HCT116 (cell line): ENCODE measurements at regions not wholly inside any gene's neighbourhood (a gene's known extent, or its start where the extent isn't known, plus 50 kb on each side); places are given as distances from the start of the nearest gene placed in this dataset.

Experiments
- ATAC-seq: fragments of 200-7000 bp; cut with Tn5 transposase; 2 replicates; pipeline ENCODE4 v1.9.1; 2020; ENCODE audit warnings: mild to moderate bottlenecking, moderate library complexity
- BruUV-seq: library from RNA; stranded (reverse); fragments of 400-500 nt; replicated peaks from 2 replicates; lab custom pipeline; 2021; lab: Mats Ljungman, UMichigan
- CTCF ChIA-PET: fragments of 300-600 bp; sonication (Branson Sonifier 250); formaldehyde crosslinking; loops from one replicate; lab custom pipeline; 2021; ENCODE audit warnings: antibody characterized with exemption; lab: Charles Lee
- POLR2A ChIA-PET: fragments of 300-600, 350-600 bp; sonication (Branson Sonifier 250); formaldehyde crosslinking; loops from one replicate; lab custom pipeline; 2021; ENCODE audit warnings: antibody characterized with exemption; lab: Charles Lee
- RAD21 ChIA-PET, 2 experiments: fragments of 300-600 bp; sonication (Branson Sonifier 250); formaldehyde crosslinking; loops; one replicate each; lab custom pipeline; 2023; ENCODE audit warnings: low total read pairs in 2 of 2; ENCODE audit not compliant: uncharacterized antibody in 2 of 2, unreplicated experiment in 2 of 2, low non-redundant PET in 1 of 2; lab: Charles Lee
- DNase-seq: peaks from one replicate; pipeline ENCODE4 v3.0.0-alpha.2; 2010; ENCODE audit warnings: low read depth, low spot score
- H2AFZ ChIP-seq: fragments of 200-600 bp; shearing (Covaris generic), sonication (generic); 2 replicates; pipeline ENCODE4 v1.6.1; 2017; ENCODE audit warnings: low read depth, mixed run types, mixed read lengths, antibody characterized with exemption, low read length; ENCODE audit not compliant: poor library complexity, severe bottlenecking
- H3K27ac ChIP-seq: 2 replicates; pipeline ENCODE4 v1.5.1; 2012; ENCODE audit warnings: low read depth, low read length
- H3K27me3 ChIP-seq: fragments of 200-600 bp; sonication (generic); 2 replicates; pipeline ENCODE4 v1.6.1; 2016; ENCODE audit warnings: mixed run types, low read length, mixed read lengths; ENCODE audit not compliant: insufficient read depth
- H3K36me3 ChIP-seq, 2 experiments: fragments of 200-500 bp in 1 of 2; fragments of 200-600 bp in 1 of 2; sonication (Bioruptor generic) in 1 of 2; sonication (generic) in 1 of 2; 2 replicates each; pipeline versions ENCODE4 v1.5.1 to v1.6.1; 2014 to 2016; ENCODE audit warnings: low read length in 2 of 2, inconsistent platforms in 1 of 2, mixed read lengths in 1 of 2, mixed run types in 1 of 2; ENCODE audit not compliant: insufficient read depth in 2 of 2, control insufficient read depth in 1 of 2
- H3K4me1 ChIP-seq, 2 experiments: fragments of 200-600 bp in 1 of 2; sonication (generic) in 1 of 2; 2 replicates each; pipeline versions ENCODE4 v1.5.1 to v1.6.1; 2012 to 2017; ENCODE audit warnings: low read length in 2 of 2, inconsistent platforms in 1 of 2, mild to moderate bottlenecking in 1 of 2, mixed read lengths in 1 of 2, mixed run types in 1 of 2, moderate library complexity in 1 of 2; ENCODE audit not compliant: insufficient read depth in 2 of 2, control insufficient read depth in 1 of 2
- H3K4me2 ChIP-seq: fragments of 200-600 bp; sonication (generic); 2 replicates; pipeline ENCODE4 v1.6.1; 2017; ENCODE audit warnings: mixed run types, low read length, mixed read lengths
- H3K4me3 ChIP-seq, 2 experiments: fragments of 200-600 bp in 1 of 2; sonication (generic) in 1 of 2; replicated peaks in 1 of 2; 2 replicates each; pipeline ENCODE4 v1.5.1; 2011 to 2016; ENCODE audit warnings: low read length in 2 of 2, control low read depth in 1 of 2, low read depth in 1 of 2, mild to moderate bottlenecking in 1 of 2, mixed read lengths in 1 of 2, mixed run types in 1 of 2
- H3K79me2 ChIP-seq: fragments of 200-600 bp; sonication (generic); 2 replicates; pipeline ENCODE4 v1.6.1; 2017; ENCODE audit warnings: mild to moderate bottlenecking, mixed run types, low read length, moderate library complexity, mixed read lengths; ENCODE audit not compliant: insufficient read depth
- H3K9ac ChIP-seq: fragments of 200-600 bp; sonication (generic); 2 replicates; pipeline ENCODE4 v1.6.1; 2016; ENCODE audit warnings: low read length, mixed read lengths
- H3K9me2 ChIP-seq: fragments of 200-600 bp; sonication (generic), shearing (Covaris generic); 2 replicates; pipeline ENCODE4 v1.6.1; 2017; ENCODE audit warnings: mixed run types, mild to moderate bottlenecking, moderate library complexity; ENCODE audit not compliant: insufficient read depth
- H3K9me3 ChIP-seq, 2 experiments: fragments of 200-500 bp in 1 of 2; fragments of 200-600 bp in 1 of 2; sonication (Bioruptor generic) in 1 of 2; sonication (generic) in 1 of 2; 2 replicates each; pipeline ENCODE4 v1.6.1; 2014 to 2017; ENCODE audit warnings: low read length in 2 of 2, mixed read lengths in 2 of 2, inconsistent platforms in 1 of 2, low read depth in 1 of 2, mild to moderate bottlenecking in 1 of 2, mixed run types in 1 of 2, moderate library complexity in 1 of 2; ENCODE audit not compliant: control insufficient read depth in 1 of 2, insufficient read depth in 1 of 2
- H4K20me1 ChIP-seq: fragments of 200-600 bp; sonication (generic), shearing (Covaris generic); 2 replicates; pipeline ENCODE4 v1.6.1; 2017; ENCODE audit warnings: mixed run types, mild to moderate bottlenecking, moderate library complexity; ENCODE audit not compliant: insufficient read depth
- ATF3 ChIP-seq: IDR thresholded peaks from 2 replicates; pipeline ENCODE4 v1.6.1; 2012
- EGR1 ChIP-seq: IDR thresholded peaks from 2 replicates; pipeline ENCODE4 v1.6.1; 2012; ENCODE audit warnings: low read depth
- POLR2AphosphoS5 ChIP-seq: IDR thresholded peaks from 2 replicates; pipeline ENCODE4 v1.6.1; 2011; ENCODE audit warnings: mild to moderate bottlenecking, low read depth, low read length, moderate library complexity
- TCF7L2 ChIP-seq: IDR thresholded peaks from 2 replicates; pipeline ENCODE4 v1.7.0; 2011; ENCODE audit warnings: borderline replicate concordance, inconsistent platforms; ENCODE audit not compliant: insufficient read depth, insufficient read length; ENCODE audit errors: extremely low read depth
- YY1 ChIP-seq: IDR thresholded peaks from 2 replicates; pipeline ENCODE4 v1.6.1; 2011; ENCODE audit warnings: low read length, low read depth, moderate library complexity, mild to moderate bottlenecking; ENCODE audit not compliant: insufficient replicate concordance; ENCODE audit errors: extremely low read depth
- intact Hi-C: fragments of 100-400 bp; cut with micrococcal nuclease; formaldehyde crosslinking; loops from 2 replicates; pipeline ENCODE4 v1.10.0; 2022
- TF ChIP-seq, protein P1 (sequence below): IDR thresholded peaks from 2 replicates; pipeline ENCODE4 v1.6.1; 2012; ENCODE audit warnings: low read depth

DNA sequence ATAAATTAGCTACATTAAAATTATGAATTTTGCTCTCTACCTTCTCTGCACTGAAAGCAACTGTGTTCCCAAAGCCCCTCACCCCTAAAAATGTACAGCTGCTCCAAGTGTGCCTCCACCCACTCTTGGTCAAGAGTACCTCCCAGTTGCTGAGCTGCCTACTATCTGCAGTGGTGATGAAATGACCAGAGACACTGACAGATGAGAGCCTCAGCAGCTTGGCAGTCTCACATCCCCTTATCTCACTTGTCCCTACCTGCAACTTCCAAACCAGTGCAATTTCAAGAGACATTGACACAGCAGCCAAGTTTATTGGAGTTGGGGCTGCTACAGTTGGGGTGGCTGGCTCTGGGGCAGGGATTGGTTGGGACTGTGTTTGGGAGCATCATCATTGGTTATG is 52.2 kb upstream of the COL6A5 start:
- H3K9ac ChIP-seq: no peak overlapping the region
- no peaks in the 10 kb centered on the region for H3K79me2 ChIP-seq
- no peak overlapping the region for H3K4me2 ChIP-seq
- H3K27ac ChIP-seq: no peak overlapping the region
- no peak for DNase-seq
- no peaks in the 10 kb centered on the region for H3K9me3 ChIP-seq
- H3K4me1 ChIP-seq: no peaks in the 10 kb centered on the region
- H4K20me1 ChIP-seq: no peaks in the 10 kb centered on the region
- BruUV-seq: no TSS peak
- H3K9me2 ChIP-seq: no peaks in the 10 kb centered on the region
- ChIA-PET CTCF (interaction anchor here (1.3 kb wide), 1 partner anchor 17 kb away, joined by 4 read pairs; no protein-coding TSS in a partner anchor), POLR2A (no interaction called here), RAD21 (no interaction called here)
- H2AFZ ChIP-seq: no peak overlapping the region
- no peak for TF ChIP-seq ATF3
- no peak for TF ChIP-seq EGR1
- TF ChIP-seq YY1: no peak
- TF ChIP-seq POLR2AphosphoS5: no peak
- no peak for TF ChIP-seq TCF7L2
- TF ChIP-seq, protein P1, sequence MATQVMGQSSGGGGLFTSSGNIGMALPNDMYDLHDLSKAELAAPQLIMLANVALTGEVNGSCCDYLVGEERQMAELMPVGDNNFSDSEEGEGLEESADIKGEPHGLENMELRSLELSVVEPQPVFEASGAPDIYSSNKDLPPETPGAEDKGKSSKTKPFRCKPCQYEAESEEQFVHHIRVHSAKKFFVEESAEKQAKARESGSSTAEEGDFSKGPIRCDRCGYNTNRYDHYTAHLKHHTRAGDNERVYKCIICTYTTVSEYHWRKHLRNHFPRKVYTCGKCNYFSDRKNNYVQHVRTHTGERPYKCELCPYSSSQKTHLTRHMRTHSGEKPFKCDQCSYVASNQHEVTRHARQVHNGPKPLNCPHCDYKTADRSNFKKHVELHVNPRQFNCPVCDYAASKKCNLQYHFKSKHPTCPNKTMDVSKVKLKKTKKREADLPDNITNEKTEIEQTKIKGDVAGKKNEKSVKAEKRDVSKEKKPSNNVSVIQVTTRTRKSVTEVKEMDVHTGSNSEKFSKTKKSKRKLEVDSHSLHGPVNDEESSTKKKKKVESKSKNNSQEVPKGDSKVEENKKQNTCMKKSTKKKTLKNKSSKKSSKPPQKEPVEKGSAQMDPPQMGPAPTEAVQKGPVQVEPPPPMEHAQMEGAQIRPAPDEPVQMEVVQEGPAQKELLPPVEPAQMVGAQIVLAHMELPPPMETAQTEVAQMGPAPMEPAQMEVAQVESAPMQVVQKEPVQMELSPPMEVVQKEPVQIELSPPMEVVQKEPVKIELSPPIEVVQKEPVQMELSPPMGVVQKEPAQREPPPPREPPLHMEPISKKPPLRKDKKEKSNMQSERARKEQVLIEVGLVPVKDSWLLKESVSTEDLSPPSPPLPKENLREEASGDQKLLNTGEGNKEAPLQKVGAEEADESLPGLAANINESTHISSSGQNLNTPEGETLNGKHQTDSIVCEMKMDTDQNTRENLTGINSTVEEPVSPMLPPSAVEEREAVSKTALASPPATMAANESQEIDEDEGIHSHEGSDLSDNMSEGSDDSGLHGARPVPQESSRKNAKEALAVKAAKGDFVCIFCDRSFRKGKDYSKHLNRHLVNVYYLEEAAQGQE: no peak
- intact Hi-C loops: no loop called here
- no peak for ATAC-seq
- H3K27me3 ChIP-seq: peaks cover 14% of the 10 kb centered on the region
- H3K36me3 ChIP-seq: no peaks in the 10 kb centered on the region
- H3K4me3 ChIP-seq: no peak overlapping the region
